ENCODE measurements at regions not wholly inside any gene's neighbourhood (a gene's known extent, or its start where the extent isn't known, plus 50 kb on each side); places are given as distances from the start of the nearest gene placed in this dataset.

GRCh38 chr1:74963120-74963519 is 171.1 kb upstream of the LHX8 start:
- no peak for TF ChIP-seq CTCF (IDR thresholded peaks at IDR 0.05; ENCODE audit: insufficient read depth, low read length)
- TF ChIP-seq, protein P1, sequence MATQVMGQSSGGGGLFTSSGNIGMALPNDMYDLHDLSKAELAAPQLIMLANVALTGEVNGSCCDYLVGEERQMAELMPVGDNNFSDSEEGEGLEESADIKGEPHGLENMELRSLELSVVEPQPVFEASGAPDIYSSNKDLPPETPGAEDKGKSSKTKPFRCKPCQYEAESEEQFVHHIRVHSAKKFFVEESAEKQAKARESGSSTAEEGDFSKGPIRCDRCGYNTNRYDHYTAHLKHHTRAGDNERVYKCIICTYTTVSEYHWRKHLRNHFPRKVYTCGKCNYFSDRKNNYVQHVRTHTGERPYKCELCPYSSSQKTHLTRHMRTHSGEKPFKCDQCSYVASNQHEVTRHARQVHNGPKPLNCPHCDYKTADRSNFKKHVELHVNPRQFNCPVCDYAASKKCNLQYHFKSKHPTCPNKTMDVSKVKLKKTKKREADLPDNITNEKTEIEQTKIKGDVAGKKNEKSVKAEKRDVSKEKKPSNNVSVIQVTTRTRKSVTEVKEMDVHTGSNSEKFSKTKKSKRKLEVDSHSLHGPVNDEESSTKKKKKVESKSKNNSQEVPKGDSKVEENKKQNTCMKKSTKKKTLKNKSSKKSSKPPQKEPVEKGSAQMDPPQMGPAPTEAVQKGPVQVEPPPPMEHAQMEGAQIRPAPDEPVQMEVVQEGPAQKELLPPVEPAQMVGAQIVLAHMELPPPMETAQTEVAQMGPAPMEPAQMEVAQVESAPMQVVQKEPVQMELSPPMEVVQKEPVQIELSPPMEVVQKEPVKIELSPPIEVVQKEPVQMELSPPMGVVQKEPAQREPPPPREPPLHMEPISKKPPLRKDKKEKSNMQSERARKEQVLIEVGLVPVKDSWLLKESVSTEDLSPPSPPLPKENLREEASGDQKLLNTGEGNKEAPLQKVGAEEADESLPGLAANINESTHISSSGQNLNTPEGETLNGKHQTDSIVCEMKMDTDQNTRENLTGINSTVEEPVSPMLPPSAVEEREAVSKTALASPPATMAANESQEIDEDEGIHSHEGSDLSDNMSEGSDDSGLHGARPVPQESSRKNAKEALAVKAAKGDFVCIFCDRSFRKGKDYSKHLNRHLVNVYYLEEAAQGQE (IDR thresholded peaks at IDR 0.05; ENCODE audit: insufficient replicate concordance, low read depth) = no peak
- TF ChIP-seq POLR2AphosphoS5 (IDR thresholded peaks at IDR 0.05; ENCODE audit: low read depth) = no peak
- TF ChIP-seq GABPA (IDR thresholded peaks at IDR 0.05; ENCODE audit: low read depth) = no peak

All from HL-60 (cell line).